ENCODE measurements at regions not wholly inside any gene's neighbourhood (a gene's known extent, or its start where the extent isn't known, plus 50 kb on each side); places are given as distances from the start of the nearest gene placed in this dataset.

DNA sequence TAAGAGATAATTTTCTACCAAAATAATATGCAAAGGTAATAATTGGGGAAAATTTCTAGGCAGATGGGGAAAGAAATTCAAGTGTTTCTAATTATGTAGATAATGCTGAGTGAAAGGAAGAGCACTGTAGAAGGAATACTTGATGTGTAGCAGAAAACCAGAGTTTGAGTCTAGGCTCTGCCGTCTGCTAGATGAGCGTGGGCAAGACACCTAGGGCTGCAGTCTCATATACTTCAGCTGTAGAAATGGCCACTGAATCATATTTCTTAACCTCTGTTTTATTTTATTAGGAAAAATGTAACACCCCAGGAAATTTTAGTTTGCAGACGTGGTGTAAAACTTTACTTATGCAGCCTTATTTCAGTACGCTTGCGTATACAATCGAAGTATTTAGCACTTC, 59.8 kb upstream of the SLC38A2 start:
- TF ChIP-seq, protein P1, sequence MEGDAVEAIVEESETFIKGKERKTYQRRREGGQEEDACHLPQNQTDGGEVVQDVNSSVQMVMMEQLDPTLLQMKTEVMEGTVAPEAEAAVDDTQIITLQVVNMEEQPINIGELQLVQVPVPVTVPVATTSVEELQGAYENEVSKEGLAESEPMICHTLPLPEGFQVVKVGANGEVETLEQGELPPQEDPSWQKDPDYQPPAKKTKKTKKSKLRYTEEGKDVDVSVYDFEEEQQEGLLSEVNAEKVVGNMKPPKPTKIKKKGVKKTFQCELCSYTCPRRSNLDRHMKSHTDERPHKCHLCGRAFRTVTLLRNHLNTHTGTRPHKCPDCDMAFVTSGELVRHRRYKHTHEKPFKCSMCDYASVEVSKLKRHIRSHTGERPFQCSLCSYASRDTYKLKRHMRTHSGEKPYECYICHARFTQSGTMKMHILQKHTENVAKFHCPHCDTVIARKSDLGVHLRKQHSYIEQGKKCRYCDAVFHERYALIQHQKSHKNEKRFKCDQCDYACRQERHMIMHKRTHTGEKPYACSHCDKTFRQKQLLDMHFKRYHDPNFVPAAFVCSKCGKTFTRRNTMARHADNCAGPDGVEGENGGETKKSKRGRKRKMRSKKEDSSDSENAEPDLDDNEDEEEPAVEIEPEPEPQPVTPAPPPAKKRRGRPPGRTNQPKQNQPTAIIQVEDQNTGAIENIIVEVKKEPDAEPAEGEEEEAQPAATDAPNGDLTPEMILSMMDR (conservative IDR thresholded peaks at IDR 0.05), result no peak
- Histone ChIP-seq H3K9me3 (ENCODE audit: control insufficient read depth, low read length) (peaks cover 9% of the 10 kb centered on the region), H3K9ac (ENCODE audit: extremely low read depth, low read length, poor library complexity, severe bottlenecking) (no peak overlapping the region), H3K36me3 (ENCODE audit: control insufficient read depth, insufficient read depth, low read length) (no peaks in the 10 kb centered on the region), H3K4me3 (ENCODE audit: low read length) (no peak overlapping the region), H3K27ac (ENCODE audit: low read depth, low read length) (no peak overlapping the region), H3K27me3 (ENCODE audit: control insufficient read depth, insufficient read depth, low read length, poor library complexity, severe bottlenecking) (no peaks in the 10 kb centered on the region), H3K4me1 (ENCODE audit: control insufficient read depth, insufficient read depth, low read length) (no peaks in the 10 kb centered on the region)
- Mint-ChIP-seq H3K27ac (no peak overlapping the region), H3K36me3 (ENCODE audit: low read depth) (peaks cover 8% of the 10 kb centered on the region), H3K27me3 (ENCODE audit: insufficient read depth) (no peaks in the 10 kb centered on the region), H3K9me3 (peaks cover 11% of the 10 kb centered on the region), H3K4me1 (peaks cover 22% of the 10 kb centered on the region), H3K4me3 (no peak overlapping the region)
- no peak for DNase-seq
- 95 to 100% methylated on average over 3 to 6 of the region's 6 CpGs for WGBS, 2 experiments (ENCODE audit: insufficient coverage in 1 of 2, insufficient read length in 1 of 2)

DNA sequence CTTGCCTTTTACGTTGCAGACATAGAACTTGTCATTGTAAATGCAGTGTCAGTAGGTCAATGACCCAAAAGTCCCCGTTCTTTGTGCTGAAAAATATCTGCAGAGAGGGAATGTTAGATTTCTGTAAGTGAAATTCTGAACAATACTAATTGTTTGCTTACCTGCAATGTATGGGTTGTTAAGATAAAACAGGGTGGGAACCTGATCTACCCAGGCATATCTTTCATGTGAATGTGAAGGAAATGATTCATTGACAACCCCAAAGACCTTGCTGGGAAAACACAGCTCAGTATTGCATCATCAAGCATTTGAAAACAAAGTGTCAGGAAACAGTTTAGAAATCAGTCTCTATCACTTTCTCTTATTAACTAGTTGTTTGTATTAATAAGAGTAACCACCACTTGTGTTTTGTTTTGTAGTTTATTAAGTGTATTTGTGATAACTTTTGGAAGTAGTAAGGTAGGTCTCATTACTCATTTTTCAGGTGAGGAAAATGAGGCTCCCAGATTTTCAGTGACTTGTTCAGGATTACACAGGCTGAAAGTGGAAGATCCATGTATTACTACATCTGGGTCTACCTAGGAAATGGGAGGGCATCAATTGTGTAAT, 57.9 kb upstream of the SLC38A2 start:
- Mint-ChIP-seq H3K4me3 (no peak overlapping the region), H3K36me3 (ENCODE audit: low read depth) (peaks cover 22% of the 10 kb centered on the region), H3K4me1 (peaks cover 22% of the 10 kb centered on the region), H3K27ac (peak overlapping the region; percentile 18), H3K27me3 (ENCODE audit: insufficient read depth) (no peaks in the 10 kb centered on the region), H3K9me3 (peaks cover 29% of the 10 kb centered on the region)
- Histone ChIP-seq H3K36me3 (ENCODE audit: control insufficient read depth, insufficient read depth, low read length) (no peaks in the 10 kb centered on the region), H3K4me1 (ENCODE audit: control insufficient read depth, insufficient read depth, low read length) (no peaks in the 10 kb centered on the region), H3K27ac (ENCODE audit: low read depth, low read length) (no peak overlapping the region), H3K9ac (ENCODE audit: extremely low read depth, low read length, poor library complexity, severe bottlenecking) (no peak overlapping the region), H3K27me3 (ENCODE audit: control insufficient read depth, insufficient read depth, low read length, poor library complexity, severe bottlenecking) (no peaks in the 10 kb centered on the region), H3K9me3 (ENCODE audit: control insufficient read depth, low read length) (peaks cover 19% of the 10 kb centered on the region), H3K4me3 (ENCODE audit: low read length) (no peak overlapping the region)
- TF ChIP-seq, protein P1 (conservative IDR thresholded peaks at IDR 0.05), result no peak
- DNase-seq, result no peak
- WGBS, 2 experiments (ENCODE audit: insufficient coverage in 1 of 2, insufficient read length in 1 of 2), result 58 to 80% methylated on average over 2 of the region's 2 CpGs
